ENCODE measurements at regions not wholly inside any gene's neighbourhood (a gene's known extent, or its start where the extent isn't known, plus 50 kb on each side); places are given as distances from the start of the nearest gene placed in this dataset.
A peak's percentile ranks its signal among the peaks of the same experiment; 100 is the strongest.
"Not testable (repeated sequence)": the region's sequence is repeated elsewhere in the genome, so short reads cannot be mapped to it uniquely, and the experiment has no call there.

DNA sequence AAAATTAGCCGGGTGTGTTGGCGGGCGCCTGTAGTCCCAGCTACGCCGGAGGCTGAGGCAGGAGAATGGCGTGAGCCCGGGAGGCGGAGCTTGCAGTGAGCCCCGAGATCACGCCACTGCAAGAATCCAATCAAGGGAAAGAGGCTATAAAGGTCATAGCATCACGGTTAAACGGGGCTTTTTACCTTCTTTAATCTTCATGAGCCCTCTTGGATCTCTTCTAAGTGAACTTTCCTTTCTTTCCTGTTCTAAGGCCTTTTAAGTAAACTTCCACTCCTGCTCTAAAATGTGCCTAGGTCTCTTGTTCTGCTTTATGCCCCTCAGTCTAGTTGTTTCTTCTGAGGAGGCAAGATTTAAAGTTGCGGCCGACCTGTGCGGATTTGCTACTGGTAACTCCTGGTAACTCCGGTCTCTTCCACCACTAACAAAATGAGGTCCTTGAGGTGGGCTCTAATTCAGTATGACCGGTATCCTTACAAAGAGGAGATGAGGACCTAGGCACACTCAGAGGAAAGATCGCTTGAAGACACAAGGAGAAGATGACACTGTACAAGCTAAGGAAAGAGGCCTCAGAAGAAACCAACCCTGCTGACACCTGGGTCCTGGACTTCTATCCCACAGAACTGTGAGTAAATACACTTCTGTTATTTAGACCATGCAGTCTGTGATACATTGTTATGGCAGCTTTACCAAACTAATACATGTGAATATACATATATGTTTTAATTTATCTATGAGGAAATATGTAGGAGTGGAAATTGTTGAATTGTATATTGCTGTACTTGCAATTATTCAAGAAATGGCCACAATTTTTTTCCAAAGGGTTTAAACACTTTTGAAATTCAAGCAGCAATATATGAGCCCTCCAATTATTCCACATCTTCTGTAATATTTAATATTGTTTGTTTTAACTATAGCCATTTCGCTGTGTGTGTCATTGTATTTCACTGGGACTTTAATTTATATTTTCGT is 331.5 kb upstream of the CNTNAP2 start:
- no peak for DNase-seq

DNA sequence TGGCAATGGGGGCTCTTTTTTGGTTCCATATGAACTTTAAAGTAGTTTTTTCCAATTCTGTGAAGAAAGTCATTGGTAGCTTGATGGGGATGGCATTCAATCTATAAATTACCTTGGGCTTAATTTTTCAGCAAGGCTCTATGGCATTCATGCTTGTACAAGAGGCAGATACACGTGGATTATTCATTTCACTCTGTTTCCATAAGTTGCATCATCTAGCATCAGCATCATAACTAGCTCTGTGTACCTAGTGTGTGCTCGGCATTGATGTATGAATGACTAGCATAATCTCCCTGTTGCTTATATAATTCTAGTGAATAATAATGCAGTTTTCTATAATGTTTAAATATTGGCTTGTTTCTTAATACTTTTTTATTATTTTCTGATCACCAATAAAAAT is 335.2 kb upstream of the CNTNAP2 start:
- not testable (repeated sequence) for DNase-seq

DNA sequence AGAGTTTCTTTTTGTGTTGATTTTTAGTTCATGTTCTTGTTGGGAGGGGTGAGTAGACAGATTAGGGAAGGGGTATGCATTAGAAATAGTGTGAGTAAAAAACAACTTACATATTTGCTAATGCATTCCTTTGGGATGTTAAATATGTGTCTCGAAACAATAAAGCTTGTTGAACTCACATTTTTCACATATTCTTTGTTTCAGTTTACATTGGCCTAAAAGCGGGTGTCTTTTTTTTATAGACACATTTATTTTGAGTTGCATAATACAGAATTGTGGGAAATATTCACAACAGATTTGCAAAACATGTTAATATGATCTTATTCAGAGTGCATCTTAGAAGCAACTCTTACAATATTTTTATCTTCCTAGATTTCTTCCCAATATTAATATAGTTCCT is 337.5 kb upstream of the CNTNAP2 start:
- peak; percentile 4 for DNase-seq

DNA sequence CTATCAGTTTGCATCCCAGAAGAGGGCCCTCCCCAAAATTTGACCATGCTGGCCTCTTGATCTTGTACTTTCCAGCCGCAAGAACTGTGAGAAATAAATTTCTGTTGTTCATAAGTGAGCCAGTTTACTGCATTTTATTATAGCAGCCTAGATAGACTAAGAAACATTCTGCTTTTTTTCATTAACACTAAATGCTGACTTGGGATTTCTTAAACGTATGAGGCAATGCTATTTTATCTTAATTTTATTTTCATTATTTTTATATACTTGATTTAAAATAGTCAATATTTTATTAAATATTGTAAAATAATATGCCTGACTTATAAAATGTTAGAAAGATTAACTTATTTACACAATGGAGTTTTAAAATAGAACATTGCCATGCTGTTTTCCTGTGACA is 341.8 kb upstream of the CNTNAP2 start:
- no peak for DNase-seq

DNA sequence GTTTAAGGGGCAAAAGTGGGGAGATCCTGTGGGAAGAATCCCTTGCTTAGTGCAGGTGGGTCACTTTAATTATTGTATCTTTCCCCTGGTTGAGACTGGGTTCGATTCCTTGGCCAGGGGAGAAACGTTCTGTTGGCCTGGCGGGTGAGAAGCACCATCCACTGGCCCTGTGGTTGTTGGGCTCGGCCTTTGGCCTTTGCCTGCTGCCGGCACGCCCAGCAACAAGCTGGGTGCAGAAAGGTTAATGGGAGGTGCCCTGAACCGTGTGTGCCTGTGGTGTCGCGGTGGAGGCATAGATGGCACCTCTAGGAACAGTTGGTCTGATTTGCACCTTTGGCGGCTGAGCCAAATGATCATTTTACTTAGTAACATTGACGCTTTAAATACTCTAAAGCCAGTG is 363.6 kb upstream of the CNTNAP2 start:
- no peak for DNase-seq

DNA sequence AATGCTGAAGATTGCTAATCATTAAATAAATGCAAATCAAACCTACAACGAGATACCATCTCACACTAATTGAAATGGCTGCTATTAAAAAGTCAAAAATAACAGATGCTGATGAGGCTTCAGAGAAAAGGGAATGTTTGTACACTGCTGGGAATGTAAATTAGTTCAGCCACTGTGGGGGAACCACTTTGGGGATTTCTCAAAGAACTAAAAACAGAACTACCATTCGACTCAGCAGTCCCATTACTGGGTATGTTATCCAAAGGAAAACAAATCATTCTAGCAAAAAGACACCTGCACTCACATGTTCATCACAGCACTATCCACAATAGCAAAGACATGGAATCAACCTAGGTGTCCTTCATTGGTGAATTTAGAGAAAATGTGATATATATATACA is 379.0 kb upstream of the CNTNAP2 start:
- no peak for DNase-seq

DNA sequence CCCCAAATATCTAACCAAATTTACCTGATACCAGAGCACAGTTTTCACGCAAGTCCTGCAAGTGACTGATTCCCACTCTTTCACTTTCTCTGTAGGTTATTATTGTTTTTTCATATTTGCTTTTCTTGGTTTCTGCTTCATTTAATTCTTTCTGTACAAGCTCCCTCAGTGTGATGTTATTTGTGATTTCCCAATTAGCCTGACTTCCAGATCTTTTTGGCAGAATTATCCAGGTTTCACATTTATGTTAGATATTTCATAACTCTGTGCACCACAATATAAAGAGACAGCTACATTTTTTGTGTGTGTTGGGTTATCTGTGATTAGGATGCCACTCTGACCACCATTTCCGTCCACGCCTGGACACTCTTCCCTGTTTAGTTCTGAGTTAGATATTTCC is 381.5 kb upstream of the CNTNAP2 start:
- no peak for DNase-seq

DNA sequence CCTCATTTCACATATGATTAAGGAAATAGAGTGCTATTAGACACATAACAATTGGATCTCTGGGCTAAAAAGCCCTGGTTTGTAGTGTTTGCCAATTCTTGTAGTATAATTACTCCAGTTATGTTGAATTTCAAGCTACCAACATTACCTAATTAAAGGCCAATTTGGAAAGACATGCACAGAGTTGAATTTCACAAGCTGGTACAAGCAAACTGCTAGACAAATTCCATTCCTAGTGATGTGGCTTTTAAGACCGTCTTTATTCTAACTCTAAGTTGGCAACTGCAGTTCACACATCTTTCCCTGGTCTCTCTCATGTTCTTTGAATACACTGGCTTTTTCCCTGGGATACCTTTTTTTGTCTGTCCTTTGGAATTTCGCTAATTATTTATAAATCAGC is 384.1 kb upstream of the CNTNAP2 start:
- DNase-seq: no peak

DNA sequence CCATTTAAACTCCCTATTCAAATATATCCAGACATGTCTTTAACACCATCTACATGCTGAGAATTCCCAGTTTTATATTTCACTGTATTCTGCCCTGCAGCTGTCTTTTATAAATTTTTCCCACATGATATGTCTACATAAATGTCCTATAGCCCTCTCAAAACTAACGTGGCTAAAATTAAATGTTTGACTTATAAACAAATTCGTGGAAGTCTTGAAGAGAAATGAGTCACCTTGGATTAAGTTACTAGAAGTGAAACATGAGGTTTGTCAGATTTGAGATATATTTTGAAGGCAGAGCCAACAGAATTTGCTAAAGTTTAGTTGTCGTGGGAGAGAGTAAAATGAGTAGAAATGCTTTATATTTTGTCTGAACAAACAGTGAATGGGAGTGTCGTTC is 386.9 kb upstream of the CNTNAP2 start:
- peak; percentile 18 for DNase-seq

DNA sequence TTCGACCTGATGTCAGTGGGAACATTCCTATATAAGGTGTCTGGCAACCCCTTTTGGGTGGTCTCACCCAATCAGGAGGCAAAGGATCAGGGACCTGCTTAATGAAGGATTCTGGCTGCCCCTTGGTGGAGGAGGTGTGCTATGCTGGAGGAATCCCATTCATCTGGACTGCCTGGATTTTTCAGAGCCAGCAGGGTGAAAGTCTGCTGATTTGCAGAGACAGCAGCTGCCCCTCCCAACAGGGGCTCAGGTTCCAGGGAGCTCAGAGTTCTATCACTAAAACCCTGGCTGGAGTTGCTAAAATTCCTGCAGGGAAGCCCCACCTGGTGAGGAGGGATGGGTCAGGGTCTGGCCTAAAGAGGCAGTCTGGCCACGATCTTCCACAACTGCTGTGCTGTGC is 398.5 kb upstream of the CNTNAP2 start:
- no peak for DNase-seq

DNA sequence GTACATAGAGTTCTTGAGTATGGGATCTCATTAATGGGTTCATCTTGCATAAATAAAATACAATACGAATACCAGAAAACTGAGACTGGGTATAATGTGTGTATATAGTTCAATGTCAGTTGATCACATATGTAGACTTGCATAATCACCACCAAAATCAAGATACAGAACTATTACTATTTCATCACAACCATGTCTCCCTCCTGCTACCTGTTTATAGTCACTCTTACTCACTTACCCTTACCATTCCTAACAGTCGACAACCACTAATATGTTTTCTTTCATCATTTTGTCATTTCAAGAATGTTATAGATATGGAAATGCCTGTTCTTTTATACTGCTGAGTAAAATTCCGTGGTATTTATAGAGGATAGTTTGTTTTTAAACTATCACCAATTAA is 416.1 kb upstream of the CNTNAP2 start:
- no peak for DNase-seq

DNA sequence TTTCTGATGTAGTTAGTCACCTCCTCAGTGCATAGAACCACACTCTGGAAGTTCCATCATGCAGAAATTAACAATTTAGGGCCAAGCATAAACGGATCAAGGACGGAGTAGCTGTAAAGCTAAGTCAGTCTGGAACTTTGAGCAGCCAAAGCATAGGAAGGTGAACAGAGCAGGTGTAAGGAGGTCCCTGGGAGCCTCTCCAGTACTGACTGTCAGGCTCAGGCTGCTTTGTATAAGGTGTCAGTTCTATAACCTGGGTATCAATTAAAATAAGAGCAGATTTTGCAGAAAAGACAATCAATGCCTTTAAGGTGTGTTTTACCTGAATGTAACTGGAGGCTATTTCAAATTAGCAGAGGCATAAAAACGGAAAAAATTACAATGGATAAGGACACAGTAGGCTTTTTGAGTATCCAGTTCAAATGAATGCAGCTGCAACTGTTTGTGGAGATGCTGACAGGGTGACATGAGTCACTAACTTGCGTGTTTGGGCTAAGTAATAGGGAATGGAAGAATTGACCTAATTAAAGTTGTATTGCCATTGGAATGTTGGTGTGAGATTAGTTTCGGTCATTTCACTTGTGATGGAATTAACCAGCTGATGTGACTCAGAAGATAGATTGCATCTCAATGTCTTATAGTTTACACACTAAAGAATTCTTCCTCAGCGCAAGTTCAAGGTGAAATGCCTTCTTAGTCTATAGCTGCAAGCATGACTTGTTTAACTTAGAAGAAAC is 417.9 kb upstream of the CNTNAP2 start:
- DNase-seq: peak; percentile 91

DNA sequence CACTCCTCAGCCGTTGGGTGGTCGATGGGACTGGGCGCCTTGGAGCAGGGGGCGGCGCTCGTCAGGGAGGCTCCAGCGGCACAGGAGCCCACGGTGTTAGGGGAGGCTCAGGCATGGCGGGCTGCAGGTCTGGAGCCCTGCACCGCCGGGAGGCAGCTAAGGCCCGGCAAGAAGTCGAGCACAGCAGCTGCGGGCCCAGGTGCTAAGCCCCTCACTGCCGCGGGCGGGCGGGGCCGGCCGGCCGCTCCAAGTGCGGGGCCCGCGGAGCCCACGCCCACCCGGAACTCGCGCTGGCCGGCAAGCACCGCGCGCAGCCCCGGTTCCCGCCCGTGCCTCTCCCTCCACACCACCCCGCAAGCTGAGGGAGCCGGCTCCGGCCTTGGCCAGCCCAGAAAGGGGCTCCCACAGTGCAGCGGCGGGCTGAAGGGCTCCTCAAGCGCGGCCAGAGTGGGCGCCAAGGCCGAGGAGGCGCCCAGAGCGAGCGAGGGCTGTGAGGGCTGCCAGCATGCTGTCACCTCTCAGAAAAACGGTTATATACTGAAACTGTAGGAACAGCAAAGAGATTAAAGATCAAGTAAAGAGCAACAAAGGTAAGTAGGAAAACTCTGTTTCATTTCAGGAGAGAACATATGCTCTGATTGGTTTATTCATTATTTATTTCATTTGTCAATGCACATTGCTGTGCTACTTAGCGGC is 419.0 kb upstream of the CNTNAP2 start:
- not testable (repeated sequence) for DNase-seq

DNA sequence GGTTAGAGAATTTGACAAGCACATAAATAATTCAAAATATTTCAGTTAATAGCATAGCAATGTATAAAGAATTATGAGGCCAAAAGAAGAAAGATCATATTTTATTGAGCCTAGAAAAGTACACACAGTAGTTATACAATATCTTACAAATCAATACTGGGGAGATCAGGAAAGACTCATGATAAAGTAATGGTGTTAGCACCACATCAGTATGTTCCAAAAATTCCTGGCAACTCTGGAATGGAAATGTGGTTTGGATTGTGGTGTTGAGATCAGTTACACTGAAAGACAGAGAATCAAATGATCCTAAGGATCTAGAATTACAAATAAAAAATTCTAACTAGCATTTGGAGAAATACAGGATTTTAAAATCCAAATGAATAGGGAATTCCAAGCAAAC is 420.5 kb upstream of the CNTNAP2 start:
- peak; percentile 70 for DNase-seq

DNA sequence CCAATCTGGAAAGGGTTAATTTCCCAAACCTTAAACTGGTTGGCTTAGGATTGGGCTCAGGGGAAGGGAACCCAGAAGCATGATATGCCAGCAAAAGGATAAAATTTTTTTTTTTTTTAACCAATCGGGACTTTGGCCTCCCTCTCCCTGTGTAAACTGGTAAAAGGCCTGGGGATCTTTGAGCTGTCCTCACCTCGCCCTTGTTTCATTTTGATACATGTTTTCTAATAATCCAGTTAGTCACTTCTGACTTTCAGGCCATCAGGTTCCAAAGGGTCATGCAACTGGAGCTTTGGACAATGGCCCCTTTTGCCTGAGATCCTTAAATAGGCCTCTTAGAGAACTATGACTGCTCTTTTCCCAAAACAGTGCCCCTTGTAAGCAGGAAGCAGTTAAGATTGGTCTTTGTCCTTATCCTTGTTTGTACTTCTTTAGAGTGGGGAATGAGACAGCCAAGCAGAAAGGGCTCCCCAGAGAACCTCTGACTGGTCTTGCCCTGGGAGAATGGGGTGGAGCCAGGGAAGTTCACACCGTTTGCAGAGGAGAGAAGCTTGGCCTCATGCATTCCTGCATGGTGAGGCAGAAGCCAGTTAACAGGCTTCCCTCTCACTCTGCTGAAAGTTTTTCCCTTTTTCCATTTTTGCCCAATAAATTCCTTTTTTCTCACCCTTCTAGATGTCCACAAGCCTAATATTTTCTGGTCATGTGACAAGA is 424.2 kb upstream of the CNTNAP2 start:
- DNase-seq: peak; percentile 69

DNA sequence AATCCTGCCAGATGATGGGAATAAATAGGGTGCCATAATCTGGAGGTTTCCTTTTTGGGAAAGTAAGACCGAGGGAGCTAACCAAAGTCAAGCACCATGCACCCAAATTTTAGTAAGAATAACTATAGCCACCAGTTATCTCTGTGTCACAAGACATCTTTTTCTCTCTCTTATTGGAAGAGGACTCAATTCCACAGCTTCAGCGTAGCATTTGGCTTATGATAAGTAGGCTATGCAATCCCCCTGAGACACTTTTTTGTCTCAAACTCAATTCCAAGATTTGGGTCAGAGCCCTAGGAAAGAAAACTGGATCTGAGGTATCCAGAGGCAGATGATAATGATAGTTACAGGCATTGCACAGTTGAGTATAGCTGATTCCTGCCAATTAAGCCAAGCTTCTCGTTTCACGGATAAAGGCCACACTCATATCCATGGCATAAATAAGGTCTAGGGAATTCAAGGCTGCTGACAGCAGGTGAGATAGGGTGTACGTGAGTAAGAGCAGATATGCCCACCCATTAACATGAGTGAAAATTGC is 425.2 kb upstream of the CNTNAP2 start:
- DNase-seq: no peak

DNA sequence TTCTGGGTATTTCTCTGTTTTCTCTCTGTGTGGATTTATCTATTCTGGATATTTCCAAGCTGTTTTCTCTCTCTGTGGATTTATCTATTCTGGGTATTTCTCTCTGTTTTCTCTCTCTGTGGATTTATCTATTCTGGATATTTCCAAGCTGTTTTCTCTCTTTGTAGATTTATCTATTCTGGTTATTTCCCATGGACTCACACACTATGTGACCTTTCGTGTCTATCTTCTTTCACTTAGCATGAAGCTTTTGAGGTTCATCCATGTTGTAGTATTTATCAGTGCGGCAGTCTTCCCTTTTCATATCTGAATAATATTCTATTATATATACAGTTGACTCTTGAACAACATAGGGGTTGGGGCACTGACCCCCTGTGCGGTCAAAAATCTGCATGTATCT is 435.0 kb upstream of the CNTNAP2 start:
- no peak for DNase-seq

DNA sequence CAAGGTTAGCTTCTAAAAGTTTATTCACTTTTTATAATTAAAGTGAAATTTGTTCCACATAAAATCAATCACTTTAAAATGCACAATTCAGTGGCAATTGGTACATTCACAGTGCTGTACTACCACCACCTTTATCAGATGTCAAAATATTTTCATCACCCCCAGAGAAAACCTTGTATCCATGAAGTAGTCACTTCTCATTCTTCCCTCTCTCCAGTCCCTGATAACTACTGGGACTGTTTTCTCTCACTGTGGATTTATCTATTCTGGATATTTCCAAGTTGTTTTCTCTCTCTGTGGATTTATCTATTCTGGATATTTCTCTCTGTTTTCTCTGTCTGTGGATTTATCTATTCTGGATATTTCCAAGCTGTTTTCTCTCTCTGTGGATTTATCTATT is 435.4 kb upstream of the CNTNAP2 start:
- no peak for DNase-seq

DNA sequence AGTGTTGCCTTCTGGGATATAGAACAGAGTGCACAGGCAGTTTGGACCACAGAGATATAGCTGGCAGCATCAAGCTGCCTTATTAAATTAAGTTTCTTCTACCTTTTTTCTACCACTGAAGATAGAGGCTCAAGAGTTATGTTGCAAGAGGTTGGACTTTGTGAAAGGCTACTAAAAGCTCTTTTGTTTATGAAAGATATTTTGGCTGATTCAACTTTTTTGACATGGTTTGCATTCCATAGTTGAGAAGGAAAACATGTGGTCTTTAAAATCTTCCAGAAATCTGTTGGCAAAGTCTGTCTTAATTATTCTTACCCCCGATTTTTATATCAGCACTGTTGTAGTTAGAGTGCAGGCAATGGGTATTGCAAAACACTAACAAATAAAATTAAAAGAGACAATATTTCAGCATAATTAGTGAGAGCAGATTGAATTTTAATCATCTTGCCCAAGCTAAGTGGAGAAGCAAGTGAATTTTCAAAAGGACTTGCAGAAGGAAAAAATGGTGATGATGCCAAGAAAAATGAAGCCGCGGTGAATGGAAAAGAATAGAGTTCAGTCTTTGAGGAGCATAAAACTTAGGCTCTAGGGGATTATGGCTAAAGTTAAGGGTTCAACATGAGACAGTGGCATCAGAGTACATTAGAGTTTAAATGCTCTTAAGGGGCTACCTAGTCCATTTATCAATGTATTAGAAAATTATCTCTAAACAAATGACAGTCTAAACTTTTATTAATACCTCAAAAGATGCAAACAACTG is 450.9 kb upstream of the CNTNAP2 start:
- peak; percentile 17 for DNase-seq

DNA sequence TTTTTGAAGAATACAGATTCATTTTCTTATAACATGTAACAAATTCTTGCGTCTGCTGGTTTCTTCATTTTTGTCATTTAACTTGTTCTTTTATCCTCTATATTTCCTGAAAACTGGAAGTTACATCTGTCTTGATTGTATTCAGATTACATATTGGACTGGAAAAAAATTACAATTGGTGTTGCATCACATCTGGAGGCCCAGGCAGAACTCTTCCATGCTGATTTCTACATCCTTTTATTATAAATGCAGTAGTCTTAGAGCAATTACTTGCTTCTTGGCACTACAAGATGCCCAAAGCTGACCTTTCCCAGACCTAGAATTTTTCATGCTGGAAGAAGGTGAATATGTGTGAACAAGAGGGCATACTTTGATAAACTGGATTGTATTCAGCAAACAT is 460.9 kb upstream of the CNTNAP2 start:
- no peak for DNase-seq

DNA sequence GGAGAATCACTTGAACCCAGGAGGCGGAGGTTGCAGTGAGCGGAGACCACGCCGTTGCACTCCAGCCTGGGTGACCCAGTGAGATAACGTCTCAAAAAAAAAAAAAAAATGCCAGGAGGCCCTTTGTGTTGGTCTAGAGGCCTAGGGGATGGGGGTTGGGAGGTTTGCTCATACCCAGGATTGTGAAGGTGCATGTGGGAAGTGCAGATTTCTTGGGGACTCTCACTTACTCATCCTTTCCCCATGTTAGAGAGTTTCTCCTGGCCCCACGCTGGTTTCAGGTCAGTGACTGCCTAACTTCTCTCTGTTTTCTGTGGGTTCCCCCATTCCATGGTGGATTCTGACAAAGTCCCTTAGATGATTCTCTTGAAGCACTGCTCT is 471.5 kb upstream of the CNTNAP2 start:
- DNase-seq: no peak
